ENCODE measurements at regions not wholly inside any gene's neighbourhood (a gene's known extent, or its start where the extent isn't known, plus 50 kb on each side); places are given as distances from the start of the nearest gene placed in this dataset.

- TF ChIP-seq POLR2A (IDR thresholded peaks at IDR 0.05) (no peak), CTCF (IDR thresholded peaks at IDR 0.05) (no peak)
These were observed 203.3 kb upstream of the IVNS1ABP start for GRCh38 chr1:185520188-185520920.

Measured in tibial nerve (tissue), 3 donors.